ENCODE measurements at regions not wholly inside any gene's neighbourhood (a gene's known extent, or its start where the extent isn't known, plus 50 kb on each side); places are given as distances from the start of the nearest gene placed in this dataset.

GRCh38 chr2:123532126-123532525, 493.0 kb upstream of the CNTNAP5 start:
- ChIA-PET POLR2A (ENCODE audit: unreplicated experiment) (no interaction called here), CTCF (no interaction called here)
- Histone ChIP-seq H3K27me3 (ENCODE audit: insufficient read depth, low read depth) (no peaks in the 10 kb centered on the region), H3K4me1 (replicated peaks; ENCODE audit: insufficient read depth) (no peaks in the 10 kb centered on the region), H4K20me1 (ENCODE audit: insufficient read depth) (no peaks in the 10 kb centered on the region), H3K9me2 (ENCODE audit: insufficient read depth) (no peaks in the 10 kb centered on the region), H2AFZ (no peak overlapping the region), H3K36me3 (ENCODE audit: low read depth) (no peaks in the 10 kb centered on the region), H3K4me2 (no peak overlapping the region), H3K27ac (no peak overlapping the region), H3K79me2 (ENCODE audit: low read depth) (no peaks in the 10 kb centered on the region), H3F3A (ENCODE audit: insufficient read depth, low read depth) (no peaks in the 10 kb centered on the region), H3K4me3 (no peak overlapping the region), H3K9me3 (ENCODE audit: insufficient read depth, low read depth) (no peaks in the 10 kb centered on the region)
- BruUV-seq (replicated peaks) = no TSS peak
- TF ChIP-seq CTCF (conservative IDR thresholded peaks at IDR 0.05) = no peak
- no peak for TF ChIP-seq EZH2 (IDR thresholded peaks at IDR 0.05; ENCODE audit: low read depth)
- DNase-seq = no peak
- intact Hi-C loops (cut with micrococcal nuclease; ENCODE audit: unreplicated experiment) = no loop called here

- BruUV-seq (replicated peaks) = no TSS peak
- H3K27ac ChIP-seq = no peak overlapping the region
- H3K4me2 ChIP-seq = no peak overlapping the region
- H3K9me3 ChIP-seq (ENCODE audit: insufficient read depth, low read depth) = no peaks in the 10 kb centered on the region
- no peaks in the 10 kb centered on the region for H3K27me3 ChIP-seq (ENCODE audit: insufficient read depth, low read depth)
- DNase-seq = no peak
- CTCF ChIA-PET = no interaction called here
- no peaks in the 10 kb centered on the region for H3K79me2 ChIP-seq (ENCODE audit: low read depth)
- H3F3A ChIP-seq (ENCODE audit: insufficient read depth, low read depth) = no peaks in the 10 kb centered on the region
- no peaks in the 10 kb centered on the region for H3K4me1 ChIP-seq (replicated peaks; ENCODE audit: insufficient read depth)
- no peak overlapping the region for H3K4me3 ChIP-seq
- H2AFZ ChIP-seq = no peak overlapping the region
- H4K20me1 ChIP-seq (ENCODE audit: insufficient read depth) = no peaks in the 10 kb centered on the region
- intact Hi-C loops (cut with micrococcal nuclease; ENCODE audit: unreplicated experiment) = no loop called here
- H3K36me3 ChIP-seq (ENCODE audit: low read depth) = no peaks in the 10 kb centered on the region
- TF ChIP-seq CTCF (conservative IDR thresholded peaks at IDR 0.05) (no peak), EZH2 (IDR thresholded peaks at IDR 0.05; ENCODE audit: low read depth) (no peak)
- H3K9me2 ChIP-seq (ENCODE audit: insufficient read depth) = no peaks in the 10 kb centered on the region
- POLR2A ChIA-PET (ENCODE audit: unreplicated experiment) = no interaction called here
Measured at GRCh38 chr2:123532994-123533393, 492.1 kb upstream of the CNTNAP5 start.

GRCh38 chr2:123540291-123540690, 484.8 kb upstream of the CNTNAP5 start:
- POLR2A ChIA-PET (ENCODE audit: unreplicated experiment) = no interaction called here
- H3K9me3 ChIP-seq (ENCODE audit: insufficient read depth, low read depth) = no peaks in the 10 kb centered on the region
- H3K79me2 ChIP-seq (ENCODE audit: low read depth) = no peaks in the 10 kb centered on the region
- TF ChIP-seq CTCF (conservative IDR thresholded peaks at IDR 0.05) = no peak
- no peak for TF ChIP-seq EZH2 (IDR thresholded peaks at IDR 0.05; ENCODE audit: low read depth)
- H3K4me1 ChIP-seq (replicated peaks; ENCODE audit: insufficient read depth) = no peaks in the 10 kb centered on the region
- H3K4me3 ChIP-seq = no peak overlapping the region
- H3K9me2 ChIP-seq (ENCODE audit: insufficient read depth) = no peaks in the 10 kb centered on the region
- H3K27ac ChIP-seq = no peak overlapping the region
- BruUV-seq (replicated peaks) = no TSS peak
- no peaks in the 10 kb centered on the region for H3F3A ChIP-seq (ENCODE audit: insufficient read depth, low read depth)
- intact Hi-C loops (cut with micrococcal nuclease; ENCODE audit: unreplicated experiment) = no loop called here
- no peak for DNase-seq
- H4K20me1 ChIP-seq (ENCODE audit: insufficient read depth) = no peaks in the 10 kb centered on the region
- H2AFZ ChIP-seq = no peak overlapping the region
- CTCF ChIA-PET = no interaction called here
- H3K4me2 ChIP-seq = no peak overlapping the region
- H3K36me3 ChIP-seq (ENCODE audit: low read depth) = no peaks in the 10 kb centered on the region
- H3K27me3 ChIP-seq (ENCODE audit: insufficient read depth, low read depth) = no peaks in the 10 kb centered on the region

Data from PC-9 (cell line).